Astrocyte (in vitro differentiated cells and primary cell): ENCODE measurements at regions not wholly inside any gene's neighbourhood (a gene's known extent, or its start where the extent isn't known, plus 50 kb on each side); places are given as distances from the start of the nearest gene placed in this dataset.

ENCODE experiments used
- EZH2 ChIP-seq: IDR thresholded peaks from 2 replicates; pipeline ENCODE4 v1.6.1; 2012; ENCODE audit warnings: mild to moderate bottlenecking, low read length, inconsistent platforms; ENCODE audit not compliant: insufficient read depth
- TF ChIP-seq, protein P1 (sequence below): IDR thresholded peaks from 2 replicates; pipeline ENCODE4 v1.5.1; 2011; ENCODE audit warnings: low read depth, mild to moderate bottlenecking, inconsistent platforms, low read length, moderate library complexity; ENCODE audit not compliant: insufficient read depth

DNA sequence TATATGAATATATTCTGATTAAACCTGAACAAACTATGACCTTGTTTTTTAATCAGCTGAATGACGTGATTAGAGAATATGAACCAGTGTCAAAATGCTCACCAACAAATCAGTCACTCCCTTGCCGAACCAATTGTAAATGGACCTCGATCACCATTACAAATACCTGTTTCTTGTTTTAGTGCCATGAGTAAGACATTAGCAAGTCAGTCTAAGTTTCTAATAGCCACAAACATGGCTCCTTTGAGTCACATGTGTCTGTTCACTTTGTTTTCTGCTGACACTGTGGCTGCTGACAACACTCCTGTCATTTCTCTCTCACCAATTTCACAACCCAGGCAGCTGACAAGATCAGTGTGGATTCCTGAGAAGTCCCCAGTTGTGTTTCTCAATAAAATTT, 286.2 kb upstream of the MDGA2 start:
- TF ChIP-seq, protein P1, sequence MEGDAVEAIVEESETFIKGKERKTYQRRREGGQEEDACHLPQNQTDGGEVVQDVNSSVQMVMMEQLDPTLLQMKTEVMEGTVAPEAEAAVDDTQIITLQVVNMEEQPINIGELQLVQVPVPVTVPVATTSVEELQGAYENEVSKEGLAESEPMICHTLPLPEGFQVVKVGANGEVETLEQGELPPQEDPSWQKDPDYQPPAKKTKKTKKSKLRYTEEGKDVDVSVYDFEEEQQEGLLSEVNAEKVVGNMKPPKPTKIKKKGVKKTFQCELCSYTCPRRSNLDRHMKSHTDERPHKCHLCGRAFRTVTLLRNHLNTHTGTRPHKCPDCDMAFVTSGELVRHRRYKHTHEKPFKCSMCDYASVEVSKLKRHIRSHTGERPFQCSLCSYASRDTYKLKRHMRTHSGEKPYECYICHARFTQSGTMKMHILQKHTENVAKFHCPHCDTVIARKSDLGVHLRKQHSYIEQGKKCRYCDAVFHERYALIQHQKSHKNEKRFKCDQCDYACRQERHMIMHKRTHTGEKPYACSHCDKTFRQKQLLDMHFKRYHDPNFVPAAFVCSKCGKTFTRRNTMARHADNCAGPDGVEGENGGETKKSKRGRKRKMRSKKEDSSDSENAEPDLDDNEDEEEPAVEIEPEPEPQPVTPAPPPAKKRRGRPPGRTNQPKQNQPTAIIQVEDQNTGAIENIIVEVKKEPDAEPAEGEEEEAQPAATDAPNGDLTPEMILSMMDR: no peak
- TF ChIP-seq EZH2: no peak
